PC-3 (cell line): ENCODE measurements at regions not wholly inside any gene's neighbourhood (a gene's known extent, or its start where the extent isn't known, plus 50 kb on each side); places are given as distances from the start of the nearest gene placed in this dataset.

Experiments used
- EZH2 ChIP-seq: fragments of 300-600 bp; sonication (generic); IDR thresholded peaks from one replicate; pipeline ENCODE4 v1.6.1; 2017; ENCODE audit warnings: antibody characterized with exemption, mild to moderate bottlenecking, low read length; ENCODE audit not compliant: unreplicated experiment
- EZH2phosphoT487 ChIP-seq: fragments of 300-600 bp; sonication (generic); IDR thresholded peaks from 2 replicates; pipeline ENCODE4 v1.6.1; 2018; ENCODE audit warnings: mild to moderate bottlenecking, antibody characterized with exemption, low read length, borderline replicate concordance
- TF ChIP-seq, protein P1 (sequence below): fragments of 300-600 bp; sonication (generic); conservative IDR thresholded peaks from 2 replicates; pipeline ENCODE4 v1.5.1; 2017; ENCODE audit warnings: antibody characterized with exemption, low read depth, mild to moderate bottlenecking, low read length

DNA sequence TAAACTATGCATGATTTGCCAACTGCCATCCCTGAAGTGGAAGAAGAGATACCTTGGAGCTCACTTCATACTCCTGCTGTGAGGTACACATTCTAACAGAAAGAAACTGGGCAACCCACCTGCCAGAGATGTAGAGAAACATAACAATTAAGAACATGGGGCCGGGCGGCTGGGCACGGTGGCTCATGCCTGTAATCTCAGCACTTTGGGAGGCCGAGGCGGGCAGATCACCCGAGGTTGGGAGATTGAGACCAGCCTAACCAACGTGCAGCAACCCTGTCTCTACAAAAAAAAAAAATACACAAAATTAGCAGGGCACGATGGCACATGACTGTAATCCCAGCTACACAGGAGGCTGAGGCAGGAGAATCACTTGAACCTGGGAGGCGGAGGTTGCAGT lies 402.6 kb upstream of the ANKRD30A start:
- no peak for TF ChIP-seq EZH2
- TF ChIP-seq, protein P1, sequence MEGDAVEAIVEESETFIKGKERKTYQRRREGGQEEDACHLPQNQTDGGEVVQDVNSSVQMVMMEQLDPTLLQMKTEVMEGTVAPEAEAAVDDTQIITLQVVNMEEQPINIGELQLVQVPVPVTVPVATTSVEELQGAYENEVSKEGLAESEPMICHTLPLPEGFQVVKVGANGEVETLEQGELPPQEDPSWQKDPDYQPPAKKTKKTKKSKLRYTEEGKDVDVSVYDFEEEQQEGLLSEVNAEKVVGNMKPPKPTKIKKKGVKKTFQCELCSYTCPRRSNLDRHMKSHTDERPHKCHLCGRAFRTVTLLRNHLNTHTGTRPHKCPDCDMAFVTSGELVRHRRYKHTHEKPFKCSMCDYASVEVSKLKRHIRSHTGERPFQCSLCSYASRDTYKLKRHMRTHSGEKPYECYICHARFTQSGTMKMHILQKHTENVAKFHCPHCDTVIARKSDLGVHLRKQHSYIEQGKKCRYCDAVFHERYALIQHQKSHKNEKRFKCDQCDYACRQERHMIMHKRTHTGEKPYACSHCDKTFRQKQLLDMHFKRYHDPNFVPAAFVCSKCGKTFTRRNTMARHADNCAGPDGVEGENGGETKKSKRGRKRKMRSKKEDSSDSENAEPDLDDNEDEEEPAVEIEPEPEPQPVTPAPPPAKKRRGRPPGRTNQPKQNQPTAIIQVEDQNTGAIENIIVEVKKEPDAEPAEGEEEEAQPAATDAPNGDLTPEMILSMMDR = no peak
- no peak for TF ChIP-seq EZH2phosphoT487
